ENCODE measurements at regions not wholly inside any gene's neighbourhood (a gene's known extent, or its start where the extent isn't known, plus 50 kb on each side); places are given as distances from the start of the nearest gene placed in this dataset.

DNA sequence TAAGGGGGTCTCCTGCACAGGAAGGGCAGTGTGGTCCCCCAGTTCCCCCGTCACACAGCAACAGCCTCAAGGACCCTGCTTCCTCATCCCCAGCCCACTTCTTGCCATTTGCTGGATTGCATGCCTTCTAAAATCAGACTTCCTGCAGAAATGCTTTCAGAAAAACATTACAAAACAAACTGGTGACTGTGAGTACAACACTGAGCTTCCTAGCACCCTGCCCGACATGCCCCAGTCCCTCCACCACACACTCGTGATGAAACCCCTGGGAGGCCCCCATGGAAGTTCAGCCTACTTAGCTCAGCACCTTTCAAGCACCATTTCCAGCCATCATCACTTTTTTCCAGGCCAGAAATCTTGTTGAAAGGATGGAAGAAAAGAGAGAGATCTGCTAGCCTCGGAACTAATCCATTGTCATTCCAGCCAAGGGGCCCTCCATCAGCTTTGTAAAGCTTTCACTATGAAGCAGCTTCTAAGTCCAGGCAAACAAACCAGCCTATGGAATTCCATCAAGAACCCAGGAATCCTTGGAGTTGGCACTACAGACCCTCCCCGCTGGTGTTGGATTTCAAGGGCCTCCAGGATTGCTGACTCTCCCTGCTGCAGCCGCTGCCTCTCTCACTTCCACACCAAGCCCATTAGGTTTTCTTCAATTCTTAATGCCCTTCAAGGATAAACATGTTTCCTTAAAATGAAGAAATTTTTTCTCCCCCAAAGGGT lies 114.6 kb downstream of the C5orf15 start:
- no peak for DNase-seq

DNA sequence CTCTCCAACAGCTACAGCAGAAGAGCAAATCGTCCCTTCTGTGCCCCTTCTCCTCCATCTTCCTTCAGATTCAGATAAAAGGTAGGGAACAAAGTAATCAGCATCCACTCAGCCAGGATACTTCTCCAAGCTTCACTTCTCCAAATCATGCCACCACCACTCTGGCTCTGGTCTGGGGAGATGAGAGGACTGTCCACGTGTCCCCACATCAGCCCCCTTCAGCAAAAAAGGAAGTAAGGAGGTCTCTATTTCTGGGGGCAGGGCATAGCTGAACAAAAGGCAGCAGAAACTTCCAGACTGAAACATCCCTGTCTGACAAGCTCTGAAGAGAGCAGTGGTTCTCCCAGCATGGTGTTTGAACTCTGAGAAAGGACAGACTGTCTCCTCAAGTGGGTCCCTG lies 116.9 kb downstream of the C5orf15 start:
- DNase-seq, result no peak

DNA sequence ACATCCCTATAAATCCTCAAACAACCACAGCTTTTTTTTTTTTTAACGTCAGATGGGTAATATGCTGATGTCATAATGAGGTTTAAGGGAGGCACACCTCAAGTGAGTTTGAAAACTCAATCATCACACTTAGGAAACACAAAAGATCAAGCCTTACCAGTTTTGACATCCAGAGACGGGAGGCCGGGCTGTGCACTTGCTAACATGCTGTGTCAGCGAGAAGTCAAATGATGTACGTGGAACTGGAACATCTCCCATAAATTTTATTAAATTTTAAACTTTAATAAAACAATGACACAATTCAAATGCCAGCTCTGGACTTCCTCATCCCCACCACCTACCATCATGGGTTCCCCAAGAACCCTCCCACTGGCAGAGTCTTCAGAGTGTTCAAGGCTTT lies 117.6 kb downstream of the C5orf15 start:
- no peak for DNase-seq

DNA sequence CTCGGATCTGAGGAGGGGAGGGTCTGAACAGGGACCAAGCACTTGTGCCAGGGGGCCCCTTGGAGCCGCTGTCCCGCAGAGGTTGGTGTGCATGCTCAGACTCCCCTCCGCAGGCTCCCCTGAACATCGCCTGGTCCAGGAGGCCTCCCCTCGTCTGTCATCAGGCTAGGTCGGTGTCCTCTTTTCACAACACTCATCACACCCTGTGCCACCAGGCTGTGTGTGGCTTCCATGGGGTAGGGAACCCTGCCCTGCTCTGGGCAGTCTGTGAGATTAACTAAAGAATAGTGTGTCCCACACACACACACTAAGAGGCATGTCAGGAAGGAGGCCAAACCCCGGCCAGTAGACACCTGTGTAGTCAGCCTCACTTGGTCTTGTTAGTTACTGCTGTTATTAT lies 119.3 kb downstream of the C5orf15 start:
- no peak for DNase-seq

DNA sequence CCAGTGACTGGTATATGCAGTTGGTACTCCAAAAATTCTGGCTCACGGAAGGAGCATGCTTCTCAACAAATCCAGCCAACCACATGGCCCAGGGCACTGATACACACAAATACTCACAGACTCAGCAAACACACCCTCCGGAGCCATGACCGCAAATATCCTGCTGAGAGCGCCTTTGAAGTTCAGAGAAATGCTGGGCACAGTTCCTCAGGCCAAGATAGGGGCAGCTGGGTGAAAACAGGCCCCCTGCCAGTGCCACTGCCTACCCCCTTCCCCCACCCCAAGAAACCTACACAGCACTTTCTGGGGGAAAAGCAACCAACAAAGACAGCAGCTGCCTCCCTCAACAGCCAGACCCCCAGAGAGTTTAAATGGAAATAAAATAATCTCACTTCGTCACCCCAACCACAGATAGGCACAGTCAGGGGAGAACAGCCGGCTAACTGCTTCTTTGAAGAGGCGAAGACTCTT lies 120.0 kb downstream of the C5orf15 start:
- DNase-seq, result no peak

DNA sequence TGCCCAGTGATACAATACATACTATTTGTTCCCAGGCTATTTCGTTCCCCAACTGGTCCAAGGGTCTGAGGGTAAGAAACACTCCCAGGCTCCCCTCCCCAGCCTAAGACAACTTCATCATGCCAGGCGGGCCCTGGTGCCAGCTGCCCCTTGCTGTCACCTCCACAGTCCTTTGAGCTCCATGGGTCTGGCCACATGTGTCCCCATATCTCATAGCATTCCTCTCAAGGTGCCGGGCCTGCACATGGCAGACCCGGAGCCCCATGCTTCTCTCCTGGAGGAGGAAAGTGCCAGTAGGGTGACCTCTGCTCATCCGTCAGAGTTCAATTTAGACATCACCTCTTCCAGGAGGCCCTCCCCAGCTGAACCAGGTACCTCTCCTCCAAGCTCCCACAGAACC lies 120.5 kb downstream of the C5orf15 start:
- DNase-seq, result no peak

GRCh38 chr5:133847301-133847700 lies 121.1 kb downstream of the C5orf15 start:
- DNase-seq, result no peak

- no peak for DNase-seq
Observed at GRCh38 chr5:133846478-133847226, 121.8 kb downstream of the C5orf15 start.

- no peak for DNase-seq
Observed at GRCh38 chr5:133845271-133845670, 123.2 kb downstream of the C5orf15 start.

DNA sequence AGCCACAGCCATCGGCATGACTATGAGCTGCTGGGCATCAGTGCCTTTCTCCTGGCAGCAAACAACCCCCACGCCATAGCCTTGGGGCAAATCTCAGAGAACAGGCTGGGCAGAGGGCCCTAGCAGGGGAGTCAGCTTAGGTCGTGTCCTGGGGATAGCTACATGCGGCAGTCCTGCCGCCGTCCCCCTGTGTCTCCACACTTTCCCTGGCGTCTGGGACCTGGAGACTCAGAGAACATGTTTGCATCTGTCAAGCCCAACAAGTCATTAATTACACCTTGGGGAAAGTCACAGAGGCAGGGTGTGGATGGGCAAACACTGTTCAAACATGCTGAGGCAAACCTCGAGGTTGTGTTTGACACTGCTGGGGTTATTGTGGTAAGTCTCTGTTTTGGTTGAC lies 123.6 kb downstream of the C5orf15 start:
- no peak for DNase-seq

GRCh38 chr5:133843911-133844310 lies 124.5 kb downstream of the C5orf15 start:
- DNase-seq, result no peak

GRCh38 chr5:133842846-133843611 lies 125.4 kb downstream of the C5orf15 start:
- no peak for DNase-seq

GRCh38 chr5:133841831-133842750 lies 126.3 kb downstream of the C5orf15 start:
- no peak for DNase-seq

GRCh38 chr5:133840168-133840567 lies 128.3 kb downstream of the C5orf15 start:
- DNase-seq, result no peak

- no peak for DNase-seq
Observed at GRCh38 chr5:133839721-133840120, 128.7 kb downstream of the C5orf15 start.

DNA sequence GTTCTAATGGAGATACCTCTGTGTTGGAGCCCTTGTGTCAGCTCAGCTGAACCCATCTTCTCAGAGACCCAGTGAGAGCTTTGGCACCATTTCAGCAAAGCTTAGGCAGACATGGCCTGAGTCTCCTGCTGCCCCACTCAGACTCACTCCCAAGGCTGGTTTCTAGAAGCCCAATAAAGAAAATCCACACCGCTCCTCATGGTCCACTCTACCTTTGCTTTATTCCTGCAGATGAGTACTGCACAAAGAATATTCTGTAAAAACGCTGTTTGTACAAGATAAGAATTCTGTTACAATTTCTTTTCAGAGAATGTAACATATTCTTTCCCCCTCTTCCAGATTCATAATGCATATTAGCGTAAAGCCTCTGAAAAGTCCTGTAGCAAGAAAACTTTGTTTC lies 129.3 kb downstream of the C5orf15 start:
- no peak for DNase-seq

DNA sequence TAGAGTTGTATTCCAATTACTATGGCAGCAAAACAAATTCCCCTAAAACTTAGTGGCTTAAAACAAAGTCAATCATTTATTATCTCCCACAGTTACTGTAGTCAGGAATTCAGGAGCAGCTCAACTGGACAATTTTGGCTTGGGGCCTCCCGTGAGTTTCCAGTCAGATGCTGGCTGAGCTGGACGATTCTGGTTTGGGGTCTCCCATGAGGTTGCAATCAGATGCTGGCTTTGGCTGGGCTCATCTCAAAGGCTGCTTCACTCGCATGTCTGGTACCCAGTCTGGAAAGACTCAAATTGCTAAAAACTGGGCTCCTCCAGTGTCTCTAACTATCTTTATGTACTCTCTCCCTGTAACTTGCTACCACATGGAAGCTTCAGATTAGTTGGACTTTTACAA lies 130.1 kb downstream of the C5orf15 start:
- DNase-seq, result no peak

DNA sequence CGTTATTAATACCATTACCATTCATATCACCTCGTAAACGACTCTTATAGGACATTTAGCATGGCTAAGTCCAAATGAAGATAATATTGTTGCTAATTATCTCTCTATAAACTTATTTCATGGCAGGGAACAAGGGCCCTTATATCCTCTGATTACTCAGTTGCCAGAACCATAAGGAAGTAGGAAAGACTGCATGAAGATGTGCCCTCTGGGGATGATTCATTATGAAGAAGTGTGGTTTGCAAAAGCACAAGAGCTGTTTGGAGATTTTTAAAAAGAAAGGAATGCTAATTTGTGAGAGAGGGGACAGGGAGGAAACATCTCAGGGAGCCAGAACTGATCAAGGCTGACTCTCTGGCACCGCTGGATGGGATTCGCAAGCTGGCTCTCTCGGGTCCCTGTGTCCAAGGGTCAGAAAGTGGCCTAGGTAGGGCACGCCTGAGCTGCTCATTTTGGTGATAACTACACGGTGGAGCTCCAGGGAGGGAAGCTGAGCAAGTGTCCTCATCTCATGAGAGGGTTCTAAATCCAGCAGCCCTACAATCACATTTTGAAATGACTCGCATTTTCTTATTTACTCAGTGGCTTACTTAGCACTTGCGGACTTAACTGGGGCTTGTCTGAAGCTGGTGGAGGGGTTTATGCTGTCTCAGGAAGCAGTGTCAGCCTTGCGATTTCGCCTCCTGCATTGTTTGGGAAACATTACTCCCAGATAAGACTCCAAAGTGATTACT lies 136.8 kb downstream of the C5orf15 start:
- no peak for DNase-seq

GRCh38 chr5:133830911-133831310 lies 137.5 kb downstream of the C5orf15 start:
- no peak for DNase-seq

- DNase-seq, result no peak
Observed at GRCh38 chr5:133830281-133830680, 138.1 kb downstream of the C5orf15 start.

DNA sequence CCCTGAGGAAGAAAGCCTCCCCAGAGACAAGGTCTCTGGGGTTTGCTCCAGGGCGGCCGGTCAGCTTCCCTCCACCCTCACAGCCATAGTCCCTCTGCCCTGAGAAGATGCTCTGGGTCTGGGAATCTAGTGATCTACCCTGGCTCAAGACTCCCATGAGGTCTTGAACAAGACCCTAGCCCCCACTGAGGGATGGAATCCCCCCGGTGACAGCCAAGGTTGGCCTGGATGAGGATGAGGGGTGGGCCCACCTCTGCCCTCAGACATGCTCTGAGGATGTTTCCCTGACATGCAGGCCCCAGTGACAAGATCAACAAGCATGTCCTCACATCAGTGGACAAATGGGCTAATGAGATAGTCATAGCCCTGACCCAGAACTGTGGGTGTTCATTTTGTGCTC lies 138.6 kb downstream of the C5orf15 start:
- DNase-seq, result no peak

GRCh38 chr5:133828722-133829121 lies 139.7 kb downstream of the C5orf15 start:
- DNase-seq, result no peak
